ENCODE measurements at regions not wholly inside any gene's neighbourhood (a gene's known extent, or its start where the extent isn't known, plus 50 kb on each side); places are given as distances from the start of the nearest gene placed in this dataset.

DNA sequence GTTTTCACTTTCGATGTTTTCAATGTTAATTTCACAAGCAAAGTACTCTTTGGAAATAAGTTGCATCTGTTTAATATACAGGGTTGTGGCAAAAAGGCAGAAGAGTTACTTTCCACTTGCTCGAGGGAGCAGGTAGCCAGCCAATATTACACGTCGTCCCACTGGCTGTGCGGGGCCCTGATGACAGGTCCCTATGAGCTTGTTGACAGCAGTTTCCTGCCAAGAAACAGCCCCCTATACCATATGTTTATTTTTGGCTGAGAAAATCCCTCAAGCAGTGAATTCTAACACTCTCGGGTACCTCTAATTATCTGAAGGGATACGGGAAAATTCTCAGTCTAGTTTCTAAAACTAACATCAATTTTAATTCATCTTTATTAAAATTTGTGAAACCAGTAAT lies 116.8 kb upstream of the SGO1 start:
- H3K4me3 ChIP-seq: no peak overlapping the region
- no peak overlapping the region for H3K27ac ChIP-seq
- no peaks in the 10 kb centered on the region for H3K4me1 ChIP-seq
- TF ChIP-seq, protein P1, sequence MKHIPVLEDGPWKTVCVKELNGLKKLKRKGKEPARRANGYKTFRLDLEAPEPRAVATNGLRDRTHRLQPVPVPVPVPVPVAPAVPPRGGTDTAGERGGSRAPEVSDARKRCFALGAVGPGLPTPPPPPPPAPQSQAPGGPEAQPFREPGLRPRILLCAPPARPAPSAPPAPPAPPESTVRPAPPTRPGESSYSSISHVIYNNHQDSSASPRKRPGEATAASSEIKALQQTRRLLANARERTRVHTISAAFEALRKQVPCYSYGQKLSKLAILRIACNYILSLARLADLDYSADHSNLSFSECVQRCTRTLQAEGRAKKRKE (CRISPR knock-in tag; IDR thresholded peaks at IDR 0.05; ENCODE audit: low read depth): no peak
- TF ChIP-seq HOXB5 (CRISPR knock-in tag; IDR thresholded peaks at IDR 0.05) (no peak), ZFP36 (IDR thresholded peaks at IDR 0.05; ENCODE audit: borderline replicate concordance, partially characterized antibody) (no peak), RARB (CRISPR knock-in tag; IDR thresholded peaks at IDR 0.05) (no peak), HOXA7 (CRISPR knock-in tag; IDR thresholded peaks at IDR 0.05) (no peak), HMGXB4 (CRISPR knock-in tag; IDR thresholded peaks at IDR 0.05; ENCODE audit: borderline replicate concordance) (no peak), GATA3 (IDR thresholded peaks at IDR 0.05; ENCODE audit: borderline replicate concordance) (no peak), ZSCAN20 (CRISPR knock-in tag; IDR thresholded peaks at IDR 0.05) (no peak), CBX8 (IDR thresholded peaks at IDR 0.05) (no peak), KDM1A (IDR thresholded peaks at IDR 0.05; ENCODE audit: low read depth) (no peak), POLR2A (IDR thresholded peaks at IDR 0.05; ENCODE audit: low read length) (no peak), EP300 (IDR thresholded peaks at IDR 0.05) (no peak)
- TF ChIP-seq, protein P2, sequence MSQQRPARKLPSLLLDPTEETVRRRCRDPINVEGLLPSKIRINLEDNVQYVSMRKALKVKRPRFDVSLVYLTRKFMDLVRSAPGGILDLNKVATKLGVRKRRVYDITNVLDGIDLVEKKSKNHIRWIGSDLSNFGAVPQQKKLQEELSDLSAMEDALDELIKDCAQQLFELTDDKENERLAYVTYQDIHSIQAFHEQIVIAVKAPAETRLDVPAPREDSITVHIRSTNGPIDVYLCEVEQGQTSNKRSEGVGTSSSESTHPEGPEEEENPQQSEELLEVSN (IDR thresholded peaks at IDR 0.05; ENCODE audit: borderline replicate concordance, low read depth): no peak
- ATAC-seq (no peak), FAIRE-seq (no peak), DNase-seq (ENCODE audit: low read depth in 1 of 2, low spot score in 1 of 2) (no peak)
- 52% methylated on average over 7 of the region's 7 CpGs for WGBS (ENCODE audit: missing lambda C conversion rate)
- H3K9me3 ChIP-seq: no peaks in the 10 kb centered on the region
- CTCF ChIA-PET: no interaction called here
- no peak overlapping the region for H3K4me2 ChIP-seq
- POLR2A ChIA-PET: no interaction called here

- Histone ChIP-seq H3K27ac (no peak overlapping the region), H3K4me1 (no peaks in the 10 kb centered on the region), H3K9me3 (no peaks in the 10 kb centered on the region), H3K4me3 (no peak overlapping the region), H3K4me2 (no peak overlapping the region)
- FAIRE-seq: no peak
- TF ChIP-seq, protein P3, sequence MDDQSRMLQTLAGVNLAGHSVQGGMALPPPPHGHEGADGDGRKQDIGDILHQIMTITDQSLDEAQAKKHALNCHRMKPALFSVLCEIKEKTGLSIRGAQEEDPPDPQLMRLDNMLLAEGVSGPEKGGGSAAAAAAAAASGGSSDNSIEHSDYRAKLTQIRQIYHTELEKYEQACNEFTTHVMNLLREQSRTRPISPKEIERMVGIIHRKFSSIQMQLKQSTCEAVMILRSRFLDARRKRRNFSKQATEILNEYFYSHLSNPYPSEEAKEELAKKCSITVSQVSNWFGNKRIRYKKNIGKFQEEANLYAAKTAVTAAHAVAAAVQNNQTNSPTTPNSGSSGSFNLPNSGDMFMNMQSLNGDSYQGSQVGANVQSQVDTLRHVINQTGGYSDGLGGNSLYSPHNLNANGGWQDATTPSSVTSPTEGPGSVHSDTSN (IDR thresholded peaks at IDR 0.05): no peak
- TF ChIP-seq CBX8 (IDR thresholded peaks at IDR 0.05) (no peak), RNF2 (IDR thresholded peaks at IDR 0.05; ENCODE audit: borderline replicate concordance, low read depth) (no peak), HOXA7 (CRISPR knock-in tag; IDR thresholded peaks at IDR 0.05) (no peak), HOXB13 (CRISPR knock-in tag; IDR thresholded peaks at IDR 0.05; ENCODE audit: low read depth) (no peak), MAZ (IDR thresholded peaks at IDR 0.05; ENCODE audit: borderline replicate concordance, low read depth, low read length) (no peak), NPAS2 (CRISPR knock-in tag; IDR thresholded peaks at IDR 0.05; ENCODE audit: borderline replicate concordance) (no peak), BCL3 (IDR thresholded peaks at IDR 0.05) (no peak), ZNF302 (CRISPR knock-in tag; IDR thresholded peaks at IDR 0.05) (no peak), HES2 (IDR thresholded peaks at IDR 0.05) (no peak), NR3C1 (IDR thresholded peaks at IDR 0.05) (no peak), MAFK (IDR thresholded peaks at IDR 0.05; ENCODE audit: partially characterized antibody) (no peak)
- TF ChIP-seq, protein P4, sequence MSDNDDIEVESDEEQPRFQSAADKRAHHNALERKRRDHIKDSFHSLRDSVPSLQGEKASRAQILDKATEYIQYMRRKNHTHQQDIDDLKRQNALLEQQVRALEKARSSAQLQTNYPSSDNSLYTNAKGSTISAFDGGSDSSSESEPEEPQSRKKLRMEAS (IDR thresholded peaks at IDR 0.05): no peak
- POLR2A ChIA-PET: no interaction called here
- no peak for ATAC-seq
- CTCF ChIA-PET: no interaction called here
- DNase-seq (ENCODE audit: low read depth in 1 of 2, low spot score in 1 of 2): no peak
Observed at GRCh38 chr3:20288050-20288449, 102.0 kb upstream of the SGO1 start.

All from A549 (cell line).